Gastroesophageal sphincter (tissue), 3 donors: ENCODE measurements at regions not wholly inside any gene's neighbourhood (a gene's known extent, or its start where the extent isn't known, plus 50 kb on each side); places are given as distances from the start of the nearest gene placed in this dataset.

Experiments
- POLR2A ChIP-seq, 2 donors: fragments of 450-650 bp; IDR thresholded peaks; one replicate each; pipeline ENCODE4 v1.6.1; 2017; ENCODE audit warnings: antibody characterized with exemption in 2 of 2, mild to moderate bottlenecking in 2 of 2, moderate library complexity in 1 of 2
- TF ChIP-seq, protein P1 (sequence below), 4 experiments: fragments of 200-600 bp in 2 of 4; fragments of 450-650 bp in 2 of 4; sonication (generic) in 1 of 4; IDR thresholded peaks; one replicate each; pipeline ENCODE4 v1.5.1; 2017 to 2019; ENCODE audit warnings: antibody characterized with exemption in 4 of 4, mild to moderate bottlenecking in 2 of 4, moderate library complexity in 2 of 4

DNA sequence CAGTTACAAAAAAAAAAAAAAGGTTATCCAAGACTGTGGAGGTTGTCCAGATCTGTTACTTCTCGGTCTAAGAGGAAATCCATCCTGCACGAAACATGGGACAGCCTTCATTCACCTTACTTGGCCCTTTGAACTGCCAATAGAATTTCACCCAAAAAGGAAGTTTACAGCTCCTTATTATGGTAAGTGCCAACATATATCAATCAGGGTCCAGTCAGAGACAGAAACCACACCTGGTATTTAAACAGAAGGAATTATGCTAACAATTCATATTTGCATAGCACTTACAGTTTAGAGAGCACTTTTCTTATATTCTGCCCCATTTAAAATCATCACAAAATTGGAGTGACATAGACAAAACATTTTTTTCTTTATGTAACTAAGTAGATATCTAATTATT is 93.6 kb upstream of the PTPN3 start:
- TF ChIP-seq POLR2A (IDR thresholded peaks at IDR 0.05), result no peak
- TF ChIP-seq, protein P1, sequence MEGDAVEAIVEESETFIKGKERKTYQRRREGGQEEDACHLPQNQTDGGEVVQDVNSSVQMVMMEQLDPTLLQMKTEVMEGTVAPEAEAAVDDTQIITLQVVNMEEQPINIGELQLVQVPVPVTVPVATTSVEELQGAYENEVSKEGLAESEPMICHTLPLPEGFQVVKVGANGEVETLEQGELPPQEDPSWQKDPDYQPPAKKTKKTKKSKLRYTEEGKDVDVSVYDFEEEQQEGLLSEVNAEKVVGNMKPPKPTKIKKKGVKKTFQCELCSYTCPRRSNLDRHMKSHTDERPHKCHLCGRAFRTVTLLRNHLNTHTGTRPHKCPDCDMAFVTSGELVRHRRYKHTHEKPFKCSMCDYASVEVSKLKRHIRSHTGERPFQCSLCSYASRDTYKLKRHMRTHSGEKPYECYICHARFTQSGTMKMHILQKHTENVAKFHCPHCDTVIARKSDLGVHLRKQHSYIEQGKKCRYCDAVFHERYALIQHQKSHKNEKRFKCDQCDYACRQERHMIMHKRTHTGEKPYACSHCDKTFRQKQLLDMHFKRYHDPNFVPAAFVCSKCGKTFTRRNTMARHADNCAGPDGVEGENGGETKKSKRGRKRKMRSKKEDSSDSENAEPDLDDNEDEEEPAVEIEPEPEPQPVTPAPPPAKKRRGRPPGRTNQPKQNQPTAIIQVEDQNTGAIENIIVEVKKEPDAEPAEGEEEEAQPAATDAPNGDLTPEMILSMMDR (IDR thresholded peaks at IDR 0.05), result no peak
